Fibroblast of skin of abdomen (primary cell): ENCODE measurements at regions not wholly inside any gene's neighbourhood (a gene's known extent, or its start where the extent isn't known, plus 50 kb on each side); places are given as distances from the start of the nearest gene placed in this dataset.

Source experiments
- DNase-seq: peaks from one replicate; pipeline ENCODE4 v3.0.0-alpha.2; 2013

DNA sequence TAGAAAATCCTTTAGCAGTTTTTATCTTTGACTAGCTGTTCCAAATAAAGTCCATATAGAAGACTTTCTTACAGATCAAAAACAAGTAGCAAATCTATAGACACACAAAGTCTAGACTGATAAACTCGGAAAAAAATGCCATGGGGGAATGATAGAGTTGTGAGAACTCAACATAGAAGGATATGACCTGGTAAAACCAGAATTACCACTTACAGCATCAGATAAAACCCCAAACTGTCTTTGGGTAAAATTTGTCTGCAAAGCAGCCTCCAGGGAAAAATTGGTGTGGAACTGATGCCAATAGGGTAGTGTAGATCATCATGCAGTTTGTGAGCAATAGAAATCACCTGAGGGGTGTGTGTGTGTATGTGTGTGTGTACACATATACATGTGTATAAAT is 579.1 kb downstream of the SPOCK3 start:
- DNase-seq, result no peak

DNA sequence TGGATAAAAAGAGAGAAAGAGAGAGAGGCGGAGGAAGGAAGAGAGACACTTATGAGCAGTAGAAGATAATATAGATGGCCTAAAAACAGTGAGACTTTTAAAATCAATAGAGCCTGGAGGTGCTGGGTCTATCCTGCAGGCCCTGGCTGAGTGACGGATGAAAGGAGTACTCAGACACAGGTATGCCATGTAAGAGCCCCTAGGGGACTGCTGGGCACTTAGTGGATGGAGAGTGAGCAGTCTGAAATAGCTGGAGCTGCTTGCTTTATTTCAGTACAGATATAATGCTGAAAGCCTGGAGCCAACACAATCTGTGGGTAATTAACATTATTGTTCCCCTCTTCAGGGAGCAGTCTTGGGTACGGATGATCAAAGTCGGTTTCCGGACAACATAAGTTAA is 578.6 kb downstream of the SPOCK3 start:
- DNase-seq, result no peak

DNA sequence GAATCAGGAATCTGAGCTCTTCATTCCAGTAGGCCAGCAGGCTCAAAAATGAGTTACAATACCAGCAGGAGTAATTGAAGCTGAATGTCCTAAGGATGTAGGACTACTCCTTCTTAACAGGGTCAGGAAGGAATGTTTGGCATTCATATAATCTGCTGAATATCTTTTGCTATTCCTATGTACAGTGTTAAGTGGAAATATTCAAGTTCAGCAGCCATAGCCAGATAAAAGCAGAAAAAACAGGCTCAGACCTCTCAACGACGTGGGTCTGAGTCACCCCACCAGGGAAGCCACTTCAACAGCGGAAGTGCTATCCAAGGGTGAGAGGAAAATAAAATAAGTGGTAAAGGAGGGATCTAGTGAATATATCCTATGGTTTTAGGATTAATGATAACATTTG is 577.0 kb downstream of the SPOCK3 start:
- peak; percentile 0 for DNase-seq

DNA sequence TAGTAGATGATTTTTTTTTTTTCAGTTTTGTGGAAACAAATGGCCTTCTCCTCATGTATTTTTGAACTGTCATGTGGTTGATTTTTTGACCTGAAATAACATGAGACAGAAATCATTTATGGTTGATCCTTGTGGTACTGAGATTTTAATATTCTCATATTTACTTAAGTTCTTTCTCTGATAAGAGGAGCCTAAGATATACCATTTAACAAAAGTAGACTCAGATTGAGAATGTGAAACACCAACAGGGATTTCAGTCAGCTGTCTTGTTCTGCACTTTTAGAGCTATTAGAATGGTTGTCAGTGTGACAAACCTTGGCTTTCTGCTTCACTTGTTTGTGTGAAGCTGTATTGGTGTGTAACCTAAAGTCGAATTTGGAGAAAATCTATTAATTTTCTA is 575.7 kb downstream of the SPOCK3 start:
- DNase-seq, result no peak

DNA sequence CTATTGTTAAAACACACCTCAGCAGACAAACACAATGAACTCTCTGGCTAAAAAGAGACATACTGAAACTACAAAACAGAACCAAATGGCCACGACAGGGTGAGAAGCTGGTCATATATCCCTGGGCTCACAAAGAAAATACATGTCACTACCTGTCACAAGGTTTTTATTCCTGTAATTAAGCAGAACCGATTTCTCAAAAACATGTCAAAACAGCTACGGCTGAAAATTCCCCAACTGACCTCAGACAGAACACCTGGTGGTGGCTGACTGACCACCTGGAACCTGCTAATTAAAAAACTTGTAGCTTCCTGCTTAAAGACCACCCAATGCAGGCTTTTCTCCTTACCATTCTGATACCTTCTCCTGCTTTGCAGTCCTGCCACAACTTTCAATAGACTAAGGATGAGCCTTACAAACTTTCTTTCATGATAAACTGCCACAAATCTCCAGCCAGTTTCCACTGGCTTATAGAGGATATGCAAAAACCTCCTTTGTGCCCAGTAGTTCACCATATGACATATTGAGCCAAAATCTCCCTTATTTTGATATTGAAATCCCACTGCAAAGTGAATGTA is 571.9 kb downstream of the SPOCK3 start:
- no peak for DNase-seq

DNA sequence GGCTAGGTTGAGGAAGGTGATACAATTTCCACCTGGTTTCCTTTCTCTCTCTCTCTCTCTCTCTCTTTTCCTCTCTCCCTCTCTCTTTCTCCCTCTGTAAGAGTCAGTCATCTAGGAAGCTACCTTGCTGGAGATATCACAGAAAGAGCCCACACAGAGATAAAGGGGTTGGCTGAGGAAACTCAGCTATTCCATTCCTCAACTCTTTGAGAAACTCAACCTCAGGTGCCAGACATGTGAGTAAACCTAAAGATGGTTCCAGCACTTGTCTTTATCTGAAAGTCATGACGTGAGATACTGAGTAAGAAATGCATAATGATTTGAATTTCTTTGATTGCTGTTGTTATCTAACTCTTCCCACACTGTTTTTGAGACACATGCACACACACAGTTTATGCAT is 564.0 kb downstream of the SPOCK3 start:
- no peak for DNase-seq

DNA sequence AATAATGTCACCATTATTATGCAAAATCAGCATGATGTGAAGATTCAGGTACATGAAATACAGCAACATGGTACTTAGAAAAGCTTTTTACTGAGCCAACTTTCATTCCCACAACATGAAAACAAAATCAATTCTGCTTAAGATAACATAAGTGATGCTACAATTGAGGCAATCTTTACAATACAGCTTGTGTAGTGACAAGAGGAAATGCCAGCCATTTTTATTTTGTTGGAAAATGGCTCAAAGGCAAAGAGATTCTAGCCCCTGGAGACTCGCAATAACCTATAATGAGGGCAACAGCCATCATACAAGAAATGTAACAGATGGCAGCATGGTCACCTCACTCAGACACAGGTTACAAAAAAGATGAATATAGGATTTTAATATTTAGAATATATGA is 560.4 kb downstream of the SPOCK3 start:
- DNase-seq, result no peak

DNA sequence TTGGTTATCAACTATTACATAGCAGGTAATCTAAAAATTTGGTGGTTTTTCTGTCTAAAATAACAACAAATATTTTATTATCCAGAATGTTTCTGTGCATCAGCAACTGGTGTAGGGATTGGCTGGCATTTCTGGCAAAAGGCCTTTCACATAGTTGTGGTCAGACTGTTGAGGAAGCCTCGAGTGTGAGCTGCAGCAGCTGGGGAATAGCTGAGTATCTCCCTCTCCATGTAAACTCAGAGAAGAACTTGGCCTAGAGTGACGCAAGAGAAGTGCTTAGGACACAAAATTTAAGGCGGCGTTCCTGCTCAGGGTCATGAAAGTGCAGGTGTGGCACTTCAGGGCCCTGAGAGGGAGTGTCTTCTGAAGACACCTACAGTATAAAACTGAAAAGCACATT is 558.9 kb downstream of the SPOCK3 start:
- DNase-seq, result peak; percentile 8

DNA sequence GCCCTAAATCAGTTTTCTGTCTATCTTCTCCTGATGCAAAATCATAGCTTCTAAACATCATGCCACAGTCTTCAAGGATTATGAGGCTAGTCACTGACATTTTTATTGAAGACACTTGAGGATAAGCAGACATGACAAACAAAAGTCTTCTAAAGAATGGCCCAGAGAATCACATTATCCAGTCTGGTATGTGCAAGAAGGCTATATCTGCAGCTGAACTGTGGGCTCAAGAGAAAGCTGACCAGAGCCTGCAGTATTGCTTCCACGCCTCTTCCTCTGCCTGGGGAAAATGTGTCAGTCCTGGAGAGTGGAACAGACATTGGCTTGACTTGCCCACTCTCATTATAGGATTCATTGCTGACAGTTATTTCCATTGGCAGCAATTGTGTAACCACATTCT is 553.5 kb downstream of the SPOCK3 start:
- no peak for DNase-seq

DNA sequence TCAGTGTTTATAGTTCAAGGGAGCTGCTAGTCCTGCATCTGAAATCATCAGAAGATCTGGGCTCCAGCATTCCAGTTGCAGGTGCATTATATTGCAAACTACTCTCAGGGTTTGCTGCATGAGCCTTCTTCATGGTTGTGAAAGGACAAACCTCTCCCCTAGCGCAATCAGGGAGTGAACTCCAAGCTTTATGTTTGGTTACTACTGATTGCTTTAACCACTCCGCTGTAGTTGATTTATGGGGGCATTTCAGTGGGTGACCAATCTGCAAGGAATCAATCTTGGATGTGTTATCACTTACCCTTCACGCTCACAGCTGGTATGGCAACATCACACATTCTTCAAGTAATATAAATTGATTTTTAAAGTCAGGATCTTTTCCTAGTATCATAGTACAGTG is 552.1 kb downstream of the SPOCK3 start:
- no peak for DNase-seq
